ENCODE measurements at regions not wholly inside any gene's neighbourhood (a gene's known extent, or its start where the extent isn't known, plus 50 kb on each side); places are given as distances from the start of the nearest gene placed in this dataset.

- TF ChIP-seq CTCF (IDR thresholded peaks at IDR 0.05; ENCODE audit: low read depth, low read length, missing control alignments): no peak
- H3K36me3 ChIP-seq (replicated peaks): no peaks in the 10 kb centered on the region
- H3K27ac ChIP-seq: no peak overlapping the region
- DNase-seq: no peak
- H3K27me3 ChIP-seq (replicated peaks): no peaks in the 10 kb centered on the region
- in situ Hi-C loops (cut with HindIII; ENCODE audit: low pct_ligation_motif_present, low sequenced_read_pairs): no loop called here
- no peak overlapping the region for H3K4me3 ChIP-seq (ENCODE audit: low read depth, low read length)
Observed at GRCh38 chr10:121306159-121306673, 292.0 kb downstream of the FGFR2 start.

- no peak overlapping the region for H3K27ac ChIP-seq
- no peaks in the 10 kb centered on the region for H3K36me3 ChIP-seq (replicated peaks)
- in situ Hi-C loops (cut with HindIII; ENCODE audit: low pct_ligation_motif_present, low sequenced_read_pairs): no loop called here
- H3K27me3 ChIP-seq (replicated peaks): no peaks in the 10 kb centered on the region
- TF ChIP-seq CTCF (IDR thresholded peaks at IDR 0.05; ENCODE audit: low read depth, low read length, missing control alignments): no peak
- DNase-seq: no peak
- H3K4me3 ChIP-seq (ENCODE audit: low read depth, low read length): no peak overlapping the region
Observed at GRCh38 chr10:121307411-121307980, 290.7 kb downstream of the FGFR2 start.

- in situ Hi-C loops (cut with HindIII; ENCODE audit: low pct_ligation_motif_present, low sequenced_read_pairs): no loop called here
Observed at GRCh38 chr10:121308020-121308419, 290.2 kb downstream of the FGFR2 start.

GRCh38 chr10:121309164-121309563, 289.1 kb downstream of the FGFR2 start:
- Histone ChIP-seq H3K36me3 (replicated peaks) (no peaks in the 10 kb centered on the region), H3K4me3 (ENCODE audit: low read depth, low read length) (no peak overlapping the region), H3K27ac (no peak overlapping the region), H3K27me3 (replicated peaks) (no peaks in the 10 kb centered on the region)
- TF ChIP-seq CTCF (IDR thresholded peaks at IDR 0.05; ENCODE audit: low read depth, low read length, missing control alignments): no peak
- in situ Hi-C loops (cut with HindIII; ENCODE audit: low pct_ligation_motif_present, low sequenced_read_pairs): no loop called here
- DNase-seq: no peak

More at GRCh38 chr10:121308020-121308419, 290.2 kb downstream of the FGFR2 start:
- DNase-seq: no peak
- H3K36me3 ChIP-seq (replicated peaks): no peaks in the 10 kb centered on the region
- H3K27ac ChIP-seq: no peak overlapping the region
- no peak for TF ChIP-seq CTCF (IDR thresholded peaks at IDR 0.05; ENCODE audit: low read depth, low read length, missing control alignments)
- no peaks in the 10 kb centered on the region for H3K27me3 ChIP-seq (replicated peaks)
- H3K4me3 ChIP-seq (ENCODE audit: low read depth, low read length): no peak overlapping the region

GRCh38 chr10:121310151-121310711, 288.0 kb downstream of the FGFR2 start:
- Histone ChIP-seq H3K36me3 (replicated peaks) (no peaks in the 10 kb centered on the region), H3K27me3 (replicated peaks) (no peaks in the 10 kb centered on the region), H3K27ac (no peak overlapping the region), H3K4me3 (ENCODE audit: low read depth, low read length) (no peak overlapping the region)
- no peak for DNase-seq
- in situ Hi-C loops (cut with HindIII; ENCODE audit: low pct_ligation_motif_present, low sequenced_read_pairs): no loop called here
- TF ChIP-seq CTCF (IDR thresholded peaks at IDR 0.05; ENCODE audit: low read depth, low read length, missing control alignments): no peak
